ENCODE measurements at regions not wholly inside any gene's neighbourhood (a gene's known extent, or its start where the extent isn't known, plus 50 kb on each side); places are given as distances from the start of the nearest gene placed in this dataset.

DNA sequence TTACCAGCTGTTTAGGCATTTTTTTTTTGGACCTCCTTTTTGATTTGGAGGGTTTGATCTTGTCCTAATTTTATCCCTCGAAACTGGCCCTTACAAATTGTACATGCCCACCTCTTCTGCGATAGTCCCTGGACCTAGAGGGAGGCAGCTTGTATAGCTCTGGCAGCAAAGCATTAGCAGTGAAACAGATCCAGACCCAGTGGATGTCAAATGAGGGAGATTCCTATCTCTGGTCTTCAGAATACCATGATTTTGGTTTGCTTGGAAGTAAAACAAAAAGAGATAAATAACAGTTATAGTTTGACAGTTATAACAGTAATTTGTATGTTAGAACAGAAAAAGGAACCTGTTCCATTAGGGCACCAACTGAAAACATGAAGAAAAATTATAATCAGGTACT, 123.6 kb downstream of the MIS18A start (continued):
- TF ChIP-seq ZNF366 (tag by site-specific recombination; conservative IDR thresholded peaks at IDR 0.05) = no peak
- TF ChIP-seq, protein P1, sequence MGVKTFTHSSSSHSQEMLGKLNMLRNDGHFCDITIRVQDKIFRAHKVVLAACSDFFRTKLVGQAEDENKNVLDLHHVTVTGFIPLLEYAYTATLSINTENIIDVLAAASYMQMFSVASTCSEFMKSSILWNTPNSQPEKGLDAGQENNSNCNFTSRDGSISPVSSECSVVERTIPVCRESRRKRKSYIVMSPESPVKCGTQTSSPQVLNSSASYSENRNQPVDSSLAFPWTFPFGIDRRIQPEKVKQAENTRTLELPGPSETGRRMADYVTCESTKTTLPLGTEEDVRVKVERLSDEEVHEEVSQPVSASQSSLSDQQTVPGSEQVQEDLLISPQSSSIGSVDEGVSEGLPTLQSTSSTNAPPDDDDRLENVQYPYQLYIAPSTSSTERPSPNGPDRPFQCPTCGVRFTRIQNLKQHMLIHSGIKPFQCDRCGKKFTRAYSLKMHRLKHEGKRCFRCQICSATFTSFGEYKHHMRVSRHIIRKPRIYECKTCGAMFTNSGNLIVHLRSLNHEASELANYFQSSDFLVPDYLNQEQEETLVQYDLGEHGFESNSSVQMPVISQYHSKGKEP (tag by site-specific recombination; IDR thresholded peaks at IDR 0.05) = no peak
- TF ChIP-seq, protein P2, sequence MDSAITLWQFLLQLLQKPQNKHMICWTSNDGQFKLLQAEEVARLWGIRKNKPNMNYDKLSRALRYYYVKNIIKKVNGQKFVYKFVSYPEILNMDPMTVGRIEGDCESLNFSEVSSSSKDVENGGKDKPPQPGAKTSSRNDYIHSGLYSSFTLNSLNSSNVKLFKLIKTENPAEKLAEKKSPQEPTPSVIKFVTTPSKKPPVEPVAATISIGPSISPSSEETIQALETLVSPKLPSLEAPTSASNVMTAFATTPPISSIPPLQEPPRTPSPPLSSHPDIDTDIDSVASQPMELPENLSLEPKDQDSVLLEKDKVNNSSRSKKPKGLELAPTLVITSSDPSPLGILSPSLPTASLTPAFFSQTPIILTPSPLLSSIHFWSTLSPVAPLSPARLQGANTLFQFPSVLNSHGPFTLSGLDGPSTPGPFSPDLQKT (IDR thresholded peaks at IDR 0.05; ENCODE audit: borderline replicate concordance, low read depth, low read length) = no peak
- no peak for TF ChIP-seq ZNF664 (tag by site-specific recombination; IDR thresholded peaks at IDR 0.05)
- no peak for TF ChIP-seq ZNF133 (tag by site-specific recombination; IDR thresholded peaks at IDR 0.05)
- no peak for TF ChIP-seq ZNF146 (tag by site-specific recombination; IDR thresholded peaks at IDR 0.05)
- no peak for TF ChIP-seq YY1 (tag by site-specific recombination; IDR thresholded peaks at IDR 0.05)

DNA sequence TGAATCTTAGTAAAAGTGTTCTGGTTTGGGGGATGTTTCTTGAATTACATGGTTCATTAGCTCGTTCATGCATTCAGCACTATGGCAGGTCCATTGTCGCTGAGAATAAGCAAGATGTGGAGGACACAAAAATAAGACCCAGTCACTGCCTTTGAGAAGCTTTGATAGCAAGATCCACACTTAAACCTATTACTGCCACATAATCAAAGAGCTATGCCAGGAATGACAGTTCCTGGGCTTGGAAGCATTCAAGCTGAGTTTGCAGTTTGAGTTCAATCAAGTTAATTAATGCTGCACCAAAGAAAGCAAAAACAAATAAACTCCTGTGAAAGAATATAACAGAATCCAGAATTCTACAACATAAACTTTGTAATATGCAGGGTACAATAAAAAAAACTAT, 131.8 kb downstream of the MIS18A start:
- CTCF ChIA-PET = interaction anchor here (0.5 to 0.6 kb wide), 2 partner anchors 28 to 38 kb away, joined by 3 to 4 read pairs; no protein-coding TSS in a partner anchor
- no peak overlapping the region for H3K27ac ChIP-seq (ENCODE audit: extremely low read depth, low read depth, low read length)
- POLR2A ChIA-PET = no interaction called here

More for the DNA sequence above, 131.8 kb downstream of the MIS18A start:
- TF ChIP-seq, protein P3, sequence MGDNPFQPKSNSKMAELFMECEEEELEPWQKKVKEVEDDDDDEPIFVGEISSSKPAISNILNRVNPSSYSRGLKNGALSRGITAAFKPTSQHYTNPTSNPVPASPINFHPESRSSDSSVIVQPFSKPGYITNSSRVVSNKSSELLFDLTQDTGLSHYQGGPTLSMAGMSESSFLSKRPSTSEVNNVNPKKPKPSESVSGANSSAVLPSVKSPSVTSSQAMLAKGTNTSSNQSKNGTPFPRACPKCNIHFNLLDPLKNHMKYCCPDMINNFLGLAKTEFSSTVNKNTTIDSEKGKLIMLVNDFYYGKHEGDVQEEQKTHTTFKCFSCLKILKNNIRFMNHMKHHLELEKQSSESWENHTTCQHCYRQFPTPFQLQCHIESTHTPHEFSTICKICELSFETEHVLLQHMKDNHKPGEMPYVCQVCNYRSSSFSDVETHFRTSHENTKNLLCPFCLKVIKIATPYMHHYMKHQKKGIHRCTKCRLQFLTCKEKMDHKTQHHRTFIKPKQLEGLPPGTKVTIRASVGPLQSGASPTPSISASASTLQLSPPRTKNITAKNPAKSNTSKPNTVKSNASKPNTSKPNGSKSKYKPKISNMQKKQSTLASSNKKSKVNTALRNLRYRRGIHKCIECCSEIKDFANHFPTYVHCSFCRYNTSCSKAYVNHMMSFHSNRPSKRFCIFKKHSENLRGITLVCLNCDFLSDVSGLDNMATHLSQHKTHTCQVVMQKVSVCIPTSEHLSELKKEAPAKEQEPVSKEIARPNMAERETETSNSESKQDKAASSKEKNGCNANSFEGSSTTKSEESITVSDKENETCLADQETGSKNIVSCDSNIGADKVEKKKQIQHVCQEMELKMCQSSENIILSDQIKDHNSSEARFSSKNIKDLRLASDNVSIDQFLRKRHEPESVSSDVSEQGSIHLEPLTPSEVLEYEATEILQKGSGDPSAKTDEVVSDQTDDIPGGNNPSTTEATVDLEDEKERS (tag by site-specific recombination; IDR thresholded peaks at IDR 0.05) = no peak
- TF ChIP-seq, protein P4, sequence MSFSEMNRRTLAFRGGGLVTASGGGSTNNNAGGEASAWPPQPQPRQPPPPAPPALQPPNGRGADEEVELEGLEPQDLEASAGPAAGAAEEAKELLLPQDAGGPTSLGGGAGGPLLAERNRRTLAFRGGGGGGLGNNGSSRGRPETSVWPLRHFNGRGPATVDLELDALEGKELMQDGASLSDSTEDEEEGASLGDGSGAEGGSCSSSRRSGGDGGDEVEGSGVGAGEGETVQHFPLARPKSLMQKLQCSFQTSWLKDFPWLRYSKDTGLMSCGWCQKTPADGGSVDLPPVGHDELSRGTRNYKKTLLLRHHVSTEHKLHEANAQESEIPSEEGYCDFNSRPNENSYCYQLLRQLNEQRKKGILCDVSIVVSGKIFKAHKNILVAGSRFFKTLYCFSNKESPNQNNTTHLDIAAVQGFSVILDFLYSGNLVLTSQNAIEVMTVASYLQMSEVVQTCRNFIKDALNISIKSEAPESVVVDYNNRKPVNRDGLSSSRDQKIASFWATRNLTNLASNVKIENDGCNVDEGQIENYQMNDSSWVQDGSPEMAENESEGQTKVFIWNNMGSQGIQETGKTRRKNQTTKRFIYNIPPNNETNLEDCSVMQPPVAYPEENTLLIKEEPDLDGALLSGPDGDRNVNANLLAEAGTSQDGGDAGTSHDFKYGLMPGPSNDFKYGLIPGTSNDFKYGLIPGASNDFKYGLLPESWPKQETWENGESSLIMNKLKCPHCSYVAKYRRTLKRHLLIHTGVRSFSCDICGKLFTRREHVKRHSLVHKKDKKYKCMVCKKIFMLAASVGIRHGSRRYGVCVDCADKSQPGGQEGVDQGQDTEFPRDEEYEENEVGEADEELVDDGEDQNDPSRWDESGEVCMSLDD (tag by site-specific recombination; IDR thresholded peaks at IDR 0.05) = no peak
- no peak for TF ChIP-seq ZNF707 (tag by site-specific recombination; IDR thresholded peaks at IDR 0.05)
- no peak for TF ChIP-seq FEZF1 (tag by site-specific recombination; IDR thresholded peaks at IDR 0.05)
- no peak for TF ChIP-seq ZFP37 (tag by site-specific recombination; IDR thresholded peaks at IDR 0.05)
- TF ChIP-seq ZNF585B (tag by site-specific recombination; IDR thresholded peaks at IDR 0.05) = no peak
- TF ChIP-seq ZNF214 (tag by site-specific recombination; IDR thresholded peaks at IDR 0.05; ENCODE audit: borderline replicate concordance) = no peak
- no peak for TF ChIP-seq ZNF292 (tag by site-specific recombination; IDR thresholded peaks at IDR 0.05; ENCODE audit: borderline replicate concordance, low read depth)
- TF ChIP-seq ZNF266 (tag by site-specific recombination; IDR thresholded peaks at IDR 0.05; ENCODE audit: low read depth) = no peak
- TF ChIP-seq ZNF501 (tag by site-specific recombination; IDR thresholded peaks at IDR 0.05) = no peak
- TF ChIP-seq, protein P5, sequence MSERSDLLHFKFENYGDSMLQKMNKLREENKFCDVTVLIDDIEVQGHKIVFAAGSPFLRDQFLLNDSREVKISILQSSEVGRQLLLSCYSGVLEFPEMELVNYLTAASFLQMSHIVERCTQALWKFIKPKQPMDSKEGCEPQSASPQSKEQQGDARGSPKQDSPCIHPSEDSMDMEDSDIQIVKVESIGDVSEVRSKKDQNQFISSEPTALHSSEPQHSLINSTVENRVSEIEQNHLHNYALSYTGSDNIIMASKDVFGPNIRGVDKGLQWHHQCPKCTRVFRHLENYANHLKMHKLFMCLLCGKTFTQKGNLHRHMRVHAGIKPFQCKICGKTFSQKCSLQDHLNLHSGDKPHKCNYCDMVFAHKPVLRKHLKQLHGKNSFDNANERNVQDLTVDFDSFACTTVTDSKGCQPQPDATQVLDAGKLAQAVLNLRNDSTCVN (tag by site-specific recombination; optimal IDR thresholded peaks at IDR 0.05) = no peak
- no peak for TF ChIP-seq ZNF10 (tag by site-specific recombination; IDR thresholded peaks at IDR 0.05)
- no peak for TF ChIP-seq ZNF391 (tag by site-specific recombination; IDR thresholded peaks at IDR 0.05; ENCODE audit: borderline replicate concordance, low read depth)
- no peak for TF ChIP-seq GLIS2 (tag by site-specific recombination; IDR thresholded peaks at IDR 0.05)
- TF ChIP-seq KLF16 (tag by site-specific recombination; IDR thresholded peaks at IDR 0.05) = no peak
- no peak for TF ChIP-seq ZNF561 (tag by site-specific recombination; IDR thresholded peaks at IDR 0.05; ENCODE audit: borderline replicate concordance)
- Histone ChIP-seq H3K4me3 (ENCODE audit: low read depth, low read length) (no peak overlapping the region), H3K36me3 (ENCODE audit: control insufficient read depth in 2 of 2, insufficient read depth in 1 of 2, low read length in 2 of 2) (no peaks in the 10 kb centered on the region), H3K9me3 (ENCODE audit: control insufficient read depth, insufficient read depth, low read depth, low read length) (no peaks in the 10 kb centered on the region), H3K4me1 (ENCODE audit: control insufficient read depth, insufficient read depth, low read length) (no peaks in the 10 kb centered on the region; the same call in 1 of the 2 replicates)
